ENCODE measurements at regions not wholly inside any gene's neighbourhood (a gene's known extent, or its start where the extent isn't known, plus 50 kb on each side); places are given as distances from the start of the nearest gene placed in this dataset.

GRCh38 chr3:117486719-117487716, 777.4 kb downstream of the TUSC7 start:
- DNase-seq (ENCODE audit: low read depth in 3 of 3, low spot score in 2 of 3): no peak

GRCh38 chr3:117488983-117489382, 779.4 kb downstream of the TUSC7 start:
- no peak for DNase-seq (ENCODE audit: low read depth in 3 of 3, low spot score in 2 of 3)

GRCh38 chr3:117489663-117490079, 780.1 kb downstream of the TUSC7 start:
- DNase-seq (ENCODE audit: low read depth in 3 of 3, low spot score in 2 of 3): no peak

- DNase-seq (ENCODE audit: low read depth in 3 of 3, low spot score in 2 of 3): no peak
These were observed 781.1 kb downstream of the TUSC7 start for GRCh38 chr3:117490716-117491115.

GRCh38 chr3:117495620-117496019, 786.0 kb downstream of the TUSC7 start:
- no peak for DNase-seq (ENCODE audit: low read depth in 3 of 3, low spot score in 2 of 3)

- DNase-seq (ENCODE audit: low read depth in 3 of 3, low spot score in 2 of 3): no peak
These were observed 789.8 kb downstream of the TUSC7 start for GRCh38 chr3:117499189-117499870.

GRCh38 chr3:117507958-117508357, 798.4 kb downstream of the TUSC7 start:
- no peak for DNase-seq (ENCODE audit: low read depth in 3 of 3, low spot score in 2 of 3)

GRCh38 chr3:117509858-117510257, 800.3 kb downstream of the TUSC7 start:
- DNase-seq (ENCODE audit: low read depth in 3 of 3, low spot score in 2 of 3): no peak

GRCh38 chr3:117510396-117510795, 800.8 kb downstream of the TUSC7 start:
- no peak for DNase-seq (ENCODE audit: low read depth in 3 of 3, low spot score in 2 of 3)

GRCh38 chr3:117512975-117513374, 803.4 kb downstream of the TUSC7 start:
- no peak for DNase-seq (ENCODE audit: low read depth in 3 of 3, low spot score in 2 of 3)

- DNase-seq (ENCODE audit: low read depth in 3 of 3, low spot score in 2 of 3): no peak
These were observed 805.7 kb downstream of the TUSC7 start for GRCh38 chr3:117515309-117515708.

GRCh38 chr3:117518364-117518763, 808.8 kb downstream of the TUSC7 start:
- DNase-seq (ENCODE audit: low read depth in 3 of 3, low spot score in 2 of 3): no peak

- DNase-seq (ENCODE audit: low read depth in 3 of 3, low spot score in 2 of 3): no peak
These were observed 810.2 kb downstream of the TUSC7 start for GRCh38 chr3:117519776-117520175.

GRCh38 chr3:117520582-117520981, 811.0 kb downstream of the TUSC7 start:
- no peak for DNase-seq (ENCODE audit: low read depth in 3 of 3, low spot score in 2 of 3)

GRCh38 chr3:117523418-117523817, 813.8 kb downstream of the TUSC7 start:
- DNase-seq (ENCODE audit: low read depth in 3 of 3, low spot score in 2 of 3): no peak

GRCh38 chr3:117524890-117525289, 815.3 kb downstream of the TUSC7 start:
- no peak for DNase-seq (ENCODE audit: low read depth in 3 of 3, low spot score in 2 of 3)

- DNase-seq (ENCODE audit: low read depth in 3 of 3, low spot score in 2 of 3): peak in 1 of 3 donors; percentile 17
These were observed 817.0 kb downstream of the TUSC7 start for GRCh38 chr3:117526470-117527079.

- DNase-seq (ENCODE audit: low read depth in 3 of 3, low spot score in 2 of 3): no peak
These were observed 817.8 kb downstream of the TUSC7 start for GRCh38 chr3:117527346-117527745.

- DNase-seq (ENCODE audit: low read depth in 3 of 3, low spot score in 2 of 3): no peak
These were observed 819.1 kb downstream of the TUSC7 start for GRCh38 chr3:117528688-117529087.

- DNase-seq (ENCODE audit: low read depth in 3 of 3, low spot score in 2 of 3): no peak
These were observed 821.6 kb downstream of the TUSC7 start for GRCh38 chr3:117531078-117531767.

- DNase-seq (ENCODE audit: low read depth in 3 of 3, low spot score in 2 of 3): no peak
These were observed 822.7 kb downstream of the TUSC7 start for GRCh38 chr3:117532268-117532667.

Measured in right renal cortex interstitium (tissue), 3 donors.